AG08396 (cell line): ENCODE measurements at regions not wholly inside any gene's neighbourhood (a gene's known extent, or its start where the extent isn't known, plus 50 kb on each side); places are given as distances from the start of the nearest gene placed in this dataset.

Experiments
- DNase-seq: peaks from one replicate; pipeline ENCODE4 v3.0.0; 2012; ENCODE audit warnings: low spot score, mixed read lengths

- peak; percentile 17 for DNase-seq
Observed at GRCh38 chr3:178454726-178455125, 81.5 kb upstream of the KCNMB2 start.

DNA sequence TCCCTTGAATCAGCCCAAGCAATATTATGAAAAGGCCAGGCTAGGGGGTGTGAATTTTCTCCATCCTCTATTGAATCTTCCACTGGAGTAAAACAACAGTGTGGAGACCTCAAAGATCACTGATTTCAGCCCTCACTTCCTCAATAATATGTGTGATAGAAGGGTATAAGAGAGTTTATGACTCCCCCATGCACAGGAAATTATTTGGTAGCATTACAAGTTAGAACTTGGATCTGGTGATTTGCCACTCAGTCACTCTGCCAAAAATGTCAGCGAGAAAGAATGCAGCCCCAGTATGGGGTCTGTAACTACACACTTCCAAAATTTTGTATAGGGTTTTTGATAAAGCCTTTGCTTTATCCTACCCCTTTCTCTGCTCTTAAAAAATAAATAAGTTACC lies 81.0 kb upstream of the KCNMB2 start:
- no peak for DNase-seq

DNA sequence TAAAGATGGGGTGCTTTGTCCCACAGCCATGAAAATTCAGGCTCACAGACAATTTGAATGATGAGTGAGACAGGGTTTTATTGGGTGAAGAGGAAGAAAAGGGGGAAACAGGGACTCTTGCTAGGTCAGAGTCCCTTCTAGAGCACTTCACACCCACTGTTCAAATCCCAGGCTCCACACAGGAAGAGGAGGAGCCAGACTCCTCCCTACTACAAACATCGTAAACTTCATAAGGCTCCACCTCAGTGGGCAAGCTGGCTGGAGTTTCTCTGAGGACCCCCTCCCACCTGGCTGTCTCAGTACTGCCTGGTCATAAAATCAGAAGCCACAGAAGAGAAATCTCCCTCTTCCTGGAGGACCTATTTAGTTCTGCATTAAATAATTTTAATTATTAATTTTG lies 80.3 kb upstream of the KCNMB2 start:
- no peak for DNase-seq

DNA sequence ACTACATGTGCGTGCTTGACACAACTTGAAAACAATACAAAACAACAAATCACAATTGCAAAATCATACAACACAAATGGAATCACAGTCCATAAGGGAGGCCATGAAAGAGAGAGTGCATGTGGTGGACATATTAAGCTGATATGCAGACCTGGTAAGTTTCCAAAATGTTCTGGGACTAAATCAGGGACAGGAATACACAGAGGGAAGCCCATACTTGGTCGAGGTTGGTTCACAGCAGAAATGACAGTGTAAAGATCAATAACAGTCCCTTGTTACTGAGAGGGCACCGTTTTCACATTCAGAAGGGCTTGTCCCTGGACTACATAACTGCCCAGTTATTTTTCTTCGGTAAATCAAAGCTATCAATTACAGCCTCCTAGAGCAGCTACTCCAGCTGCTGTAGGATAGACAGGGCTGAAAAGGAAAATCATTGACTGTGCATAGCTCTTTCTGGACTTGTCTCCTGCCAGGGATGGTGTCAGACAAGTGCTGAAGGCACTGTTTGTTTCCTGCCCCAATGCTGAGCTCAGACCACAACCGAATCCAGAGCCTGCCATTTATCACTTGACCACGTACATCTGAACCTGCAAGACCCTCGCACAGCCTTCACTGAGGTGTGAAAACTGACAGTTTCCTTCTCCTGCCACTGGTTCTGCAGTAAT lies 79.5 kb upstream of the KCNMB2 start:
- no peak for DNase-seq

DNA sequence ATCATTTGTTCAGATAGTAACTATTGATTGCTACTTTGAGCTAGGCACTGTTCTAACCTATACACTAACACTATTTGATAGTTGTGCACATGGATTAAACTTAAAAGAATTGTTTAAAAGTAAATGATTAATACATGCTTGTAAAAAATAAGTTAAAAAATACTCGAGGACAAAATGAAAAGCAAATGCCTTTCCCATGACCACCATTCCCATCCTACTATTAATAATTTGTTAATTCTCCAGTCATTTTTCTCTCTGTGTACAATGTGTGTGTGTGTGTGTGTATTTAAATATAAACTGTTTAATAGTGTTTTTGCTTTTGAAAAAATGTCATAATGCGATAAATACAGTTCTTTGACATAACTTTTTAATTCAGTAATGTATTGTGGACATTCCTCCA lies 78.7 kb upstream of the KCNMB2 start:
- no peak for DNase-seq

- no peak for DNase-seq
Observed at GRCh38 chr3:178458313-178459037, 77.8 kb upstream of the KCNMB2 start.

DNA sequence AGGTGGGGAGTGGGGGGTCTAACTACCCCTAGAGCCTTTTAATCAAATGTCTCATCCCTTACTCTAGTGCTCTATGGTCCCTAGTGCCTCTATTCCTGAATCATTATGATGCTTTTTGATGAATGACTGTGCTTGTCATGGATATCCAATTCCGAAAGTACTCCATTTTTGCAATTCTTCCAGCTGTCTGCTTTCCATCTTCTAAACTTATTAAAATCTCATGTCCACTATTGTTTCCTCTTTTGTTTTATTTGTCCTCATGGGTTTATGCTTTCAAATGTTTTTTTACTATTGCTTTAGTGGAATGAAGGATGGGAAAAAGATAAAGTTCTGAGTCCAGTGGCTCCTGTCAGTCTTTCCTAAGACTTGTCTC lies 77.2 kb upstream of the KCNMB2 start:
- DNase-seq, result no peak

DNA sequence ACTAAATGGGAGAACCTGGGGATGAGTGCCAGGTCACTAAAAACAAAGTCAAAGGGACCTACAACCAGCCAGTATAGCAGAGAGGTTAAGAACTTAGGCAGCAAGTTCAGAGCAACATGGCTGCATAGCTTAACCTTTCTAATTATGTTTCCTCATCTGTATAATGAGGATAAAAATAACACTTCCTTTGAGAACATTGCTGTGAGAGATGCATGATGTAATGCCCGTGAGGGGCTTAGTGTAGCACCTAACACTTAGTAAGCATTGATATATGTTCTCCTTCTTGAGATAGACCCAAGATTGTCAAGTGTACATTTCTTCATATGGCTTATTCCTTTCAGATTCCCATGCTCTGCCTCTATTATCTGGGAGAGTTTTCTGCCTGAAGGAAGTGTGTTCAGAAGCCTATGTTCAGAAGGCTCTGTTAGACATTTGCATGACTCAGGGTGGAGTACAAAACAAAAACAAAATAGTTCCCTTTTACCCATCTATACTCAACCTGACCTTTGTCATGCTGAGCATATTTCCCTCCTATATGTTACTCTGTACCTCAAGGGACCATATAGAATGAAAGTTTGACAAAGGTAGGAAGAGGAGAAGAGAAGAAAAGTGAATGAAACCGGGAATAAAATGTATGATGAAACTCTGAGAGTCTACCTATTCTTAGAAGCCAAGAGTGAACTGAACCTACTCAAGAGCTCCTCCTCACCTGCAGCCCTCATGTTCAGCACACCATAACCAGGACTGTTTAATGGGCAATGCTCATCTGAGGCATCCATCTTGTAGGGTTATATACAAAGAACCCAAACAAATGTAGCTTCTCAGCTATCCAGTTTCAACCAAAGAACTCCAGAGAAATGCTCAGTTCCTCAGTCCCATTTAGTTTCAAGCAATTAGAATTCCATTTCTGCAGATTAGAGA lies 70.7 kb upstream of the KCNMB2 start:
- DNase-seq, result no peak

DNA sequence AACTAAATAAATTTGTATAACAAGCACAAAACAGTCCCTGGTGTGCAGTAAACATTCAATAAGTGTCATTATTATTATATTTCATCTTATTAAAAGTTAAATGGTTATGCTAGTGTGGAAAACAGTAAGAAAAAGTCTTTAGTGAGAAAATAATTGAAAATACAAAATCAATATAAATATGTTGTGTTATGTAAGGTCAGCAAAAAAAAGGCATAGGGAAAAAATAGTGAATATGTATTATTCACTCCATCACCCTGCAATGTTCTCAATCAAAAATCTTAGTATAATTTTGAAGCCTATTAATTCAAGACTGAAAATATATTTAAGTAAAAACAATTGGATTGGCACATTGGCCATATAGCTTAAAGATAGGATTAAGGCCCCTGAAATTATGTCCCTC lies 63.3 kb upstream of the KCNMB2 start:
- no peak for DNase-seq

GRCh38 chr3:178474526-178474925 lies 61.7 kb upstream of the KCNMB2 start:
- no peak for DNase-seq

DNA sequence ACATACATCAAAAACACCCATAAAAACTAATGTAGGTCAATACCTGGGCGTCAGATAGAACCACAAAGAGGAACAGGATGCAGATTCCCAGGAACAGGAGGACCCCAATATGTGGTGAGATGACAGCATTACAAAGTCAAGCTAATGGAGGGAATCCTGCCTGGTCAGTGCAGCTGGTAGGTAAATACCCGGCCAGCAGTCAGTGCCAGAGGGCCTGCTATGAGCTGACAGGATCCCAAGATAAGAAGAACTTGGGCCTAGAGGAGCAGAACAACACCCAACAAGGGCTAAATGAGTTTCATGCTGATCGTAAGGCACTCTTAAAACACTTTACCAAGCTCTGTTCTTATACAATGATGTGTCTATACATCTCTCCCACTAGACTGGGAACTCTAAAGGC lies 61.2 kb upstream of the KCNMB2 start:
- no peak for DNase-seq

DNA sequence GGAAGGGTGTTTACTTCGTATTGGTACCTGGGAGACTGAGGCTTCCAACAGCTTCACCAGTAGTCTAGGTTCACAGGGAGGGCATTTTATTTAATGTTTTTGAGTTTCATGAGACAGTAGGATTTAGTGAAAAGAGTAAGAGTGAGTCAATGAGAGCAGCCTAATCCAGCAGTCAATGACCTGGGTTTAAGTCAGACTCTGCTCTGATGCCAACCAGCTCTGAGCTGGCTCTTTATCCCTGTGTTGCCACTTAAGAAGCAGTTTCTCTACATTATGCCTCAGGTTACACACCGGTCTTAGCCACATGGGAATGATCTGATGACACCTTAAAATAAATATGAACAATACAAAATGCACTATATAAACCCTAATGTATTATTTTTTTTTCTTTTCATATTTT lies 59.4 kb upstream of the KCNMB2 start:
- no peak for DNase-seq

GRCh38 chr3:178479446-178479845 lies 56.8 kb upstream of the KCNMB2 start:
- no peak for DNase-seq

DNA sequence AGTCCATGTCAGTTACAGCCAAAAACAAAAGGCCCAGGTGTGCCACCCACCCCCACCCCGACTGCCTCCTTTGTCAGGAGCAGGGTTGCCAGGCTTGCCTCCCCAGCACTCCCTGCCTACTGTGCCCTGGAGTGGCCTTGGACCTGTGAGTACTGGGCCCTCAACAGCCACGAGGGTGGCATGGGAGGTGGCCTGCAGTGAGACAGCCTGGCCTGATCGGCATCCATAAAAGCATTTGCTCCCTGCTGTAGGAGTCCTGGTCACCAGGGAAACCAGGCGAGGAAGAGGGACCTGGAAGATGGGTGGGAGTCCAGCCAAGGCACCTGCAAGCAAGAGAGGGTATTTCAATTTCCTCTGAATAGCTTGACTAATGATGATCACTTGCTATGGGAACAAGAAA lies 56.4 kb upstream of the KCNMB2 start:
- DNase-seq, result no peak

DNA sequence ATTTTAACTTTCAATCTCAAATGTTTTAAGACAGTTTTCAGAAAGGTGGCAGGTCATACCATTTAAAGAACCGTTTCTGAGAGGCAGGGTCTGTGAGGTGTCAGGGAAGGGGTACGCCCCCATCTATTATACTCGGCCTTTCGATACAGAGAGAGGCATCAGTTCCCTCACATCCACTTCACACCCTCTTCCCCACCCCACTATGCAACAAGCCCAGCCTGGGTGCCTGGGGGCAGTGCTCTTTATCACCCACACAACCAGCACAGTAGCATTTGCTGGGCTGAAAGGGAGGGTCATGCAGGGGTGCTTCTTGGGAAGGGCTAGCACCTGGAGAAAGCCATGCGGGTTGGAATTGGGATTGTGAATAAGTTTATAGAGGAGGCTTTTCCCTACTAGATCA lies 56.0 kb upstream of the KCNMB2 start:
- DNase-seq, result no peak

GRCh38 chr3:178480795-178481194 lies 55.4 kb upstream of the KCNMB2 start:
- no peak for DNase-seq

- no peak for DNase-seq
Observed at GRCh38 chr3:178482981-178483380, 53.3 kb upstream of the KCNMB2 start.

DNA sequence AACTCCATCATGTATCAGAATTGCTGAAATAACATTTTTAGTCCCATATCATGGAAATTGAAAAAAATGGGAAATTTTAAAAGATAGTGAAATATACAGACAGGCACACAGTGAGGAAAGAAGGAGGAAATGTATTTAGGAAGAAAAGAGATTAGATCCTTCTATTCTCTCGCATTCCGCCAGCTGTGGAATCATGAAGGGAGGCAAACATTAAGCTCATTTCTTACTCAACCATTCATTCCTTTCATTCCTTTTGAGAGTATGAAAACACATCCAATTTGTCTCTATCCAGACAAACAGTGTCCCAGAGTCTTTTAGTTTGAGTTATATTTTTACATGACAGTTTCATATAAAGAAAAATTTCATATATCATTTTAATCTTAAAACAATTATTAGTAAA lies 52.5 kb upstream of the KCNMB2 start:
- no peak for DNase-seq

- DNase-seq, result peak; percentile 6
Observed at GRCh38 chr3:178485756-178486155, 50.5 kb upstream of the KCNMB2 start.
